GM10248 (cell line): ENCODE measurements at regions not wholly inside any gene's neighbourhood (a gene's known extent, or its start where the extent isn't known, plus 50 kb on each side); places are given as distances from the start of the nearest gene placed in this dataset.
"Not testable (repeated sequence)": the region's sequence is repeated elsewhere in the genome, so short reads cannot be mapped to it uniquely, and the experiment has no call there.

Experiments
- CTCF ChIA-PET: fragments of 300-600 bp; sonication (Branson Sonifier 250); formaldehyde crosslinking; extraction: SDS; loops from one replicate; lab custom pipeline; 2021; ENCODE audit warnings: antibody characterized with exemption; lab: Yijun Ruan, JAX
- POLR2A ChIA-PET: fragments of 350-650 bp; sonication (Branson Sonifier 250); formaldehyde crosslinking; extraction: SDS; loops from one replicate; lab custom pipeline; 2020; ENCODE audit warnings: antibody characterized with exemption; lab: Yijun Ruan, JAX
- DNase-seq: peaks from one replicate; pipeline ENCODE4 v3.0.0; 2012; ENCODE audit errors: extremely low spot score
- CTCF ChIP-seq: IDR thresholded peaks from 2 replicates; pipeline ENCODE4 v1.5.1; 2012; ENCODE audit warnings: mild to moderate bottlenecking, low read depth; ENCODE audit errors: extremely low read depth, missing control alignments, control extremely low read depth

GRCh38 chr17:33914125-33914524 is 341.0 kb upstream of the CCL2 start:
- no peak for TF ChIP-seq CTCF
- DNase-seq = no peak
- POLR2A ChIA-PET = no interaction called here
- CTCF ChIA-PET = interaction anchor here (1.0 kb wide), 1 partner anchor 10 kb away, joined by 3 read pairs; no protein-coding TSS in a partner anchor

DNA sequence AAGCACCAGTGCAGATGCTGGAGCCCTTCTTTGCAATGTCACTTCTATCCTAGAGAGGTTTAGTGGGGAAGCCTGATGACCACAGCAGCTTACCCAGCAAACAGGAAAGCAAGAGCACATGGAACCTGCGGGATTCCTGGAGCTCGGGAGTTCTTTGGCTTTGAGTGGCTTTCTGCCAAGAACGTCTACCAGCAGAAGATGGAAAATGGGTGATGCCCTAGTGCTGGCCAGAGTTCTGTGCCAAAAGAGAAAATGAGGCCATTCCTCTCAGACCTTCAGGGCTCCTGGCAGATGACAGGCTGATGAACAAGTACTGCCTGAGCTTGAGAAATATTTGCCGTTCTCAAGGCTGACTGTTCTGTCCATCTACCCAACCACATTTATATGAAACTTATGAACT is 332.1 kb upstream of the CCL2 start:
- ChIA-PET CTCF (no interaction called here), POLR2A (no interaction called here)
- TF ChIP-seq CTCF = no peak
- no peak for DNase-seq

GRCh38 chr17:33924104-33924503 is 331.0 kb upstream of the CCL2 start:
- TF ChIP-seq CTCF = no peak
- DNase-seq = no peak
- POLR2A ChIA-PET = no interaction called here
- CTCF ChIA-PET = interaction anchor here (1.9 kb wide), 1 partner anchor 222 kb away, joined by 6 read pairs; no protein-coding TSS in a partner anchor

- no peak for DNase-seq
- CTCF ChIA-PET = interaction anchor here (1.9 kb wide), 1 partner anchor 221 kb away, joined by 6 read pairs; no protein-coding TSS in a partner anchor
- POLR2A ChIA-PET = no interaction called here
- TF ChIP-seq CTCF = no peak
Observed at GRCh38 chr17:33925649-33926048, 329.4 kb upstream of the CCL2 start.

- ChIA-PET POLR2A (no interaction called here), CTCF (interaction anchor here (0.8 to 2.5 kb wide), 9 partner anchors 11 to 244 kb away, joined by 3 to 8 read pairs (median 3); no protein-coding TSS in a partner anchor)
- DNase-seq = peak; percentile 23
- peak; percentile 35 for TF ChIP-seq CTCF
Observed at GRCh38 chr17:33927732-33928133, 327.4 kb upstream of the CCL2 start.

GRCh38 chr17:33929181-33929724 is 325.8 kb upstream of the CCL2 start:
- CTCF ChIA-PET = interaction anchor here (1.1 kb wide), 1 partner anchor 215 kb away, joined by 3 read pairs; no protein-coding TSS in a partner anchor
- DNase-seq = no peak

GRCh38 chr17:33931148-33931814 is 323.8 kb upstream of the CCL2 start:
- CTCF ChIA-PET = interaction anchor here (1.0 to 2.4 kb wide), 3 partner anchors 11 to 215 kb away, joined by 3 to 7 read pairs (median 3); no protein-coding TSS in a partner anchor
- DNase-seq, POLR2A ChIA-PET: not testable (repeated sequence)

More at GRCh38 chr17:33929181-33929724, 325.8 kb upstream of the CCL2 start:
- no peak for TF ChIP-seq CTCF
- POLR2A ChIA-PET = no interaction called here
